Activated CD8-positive, alpha-beta T cell treated with anti-CD3 and anti-CD28 coated beads for 36 hours (primary cell): ENCODE measurements at regions not wholly inside any gene's neighbourhood (a gene's known extent, or its start where the extent isn't known, plus 50 kb on each side); places are given as distances from the start of the nearest gene placed in this dataset.

Experiments used
- ATAC-seq: fragments of 200-7000 bp; cut with Tn5 transposase; one replicate; pipeline ENCODE4 v1.10.0; 2021; ENCODE audit warnings: mild to moderate bottlenecking, moderate library complexity
- CTCF ChIA-PET: fragments of 350-600 bp; sonication (Branson Sonifier 250); formaldehyde crosslinking; loops from one replicate; lab custom pipeline; 2021; ENCODE audit warnings: antibody characterized with exemption; lab: Charles Lee
- POLR2A ChIA-PET: fragments of 350-600 bp; sonication (Branson Sonifier 250); formaldehyde crosslinking; loops from one replicate; lab custom pipeline; 2021; ENCODE audit warnings: antibody characterized with exemption; lab: Charles Lee
- DNase-seq: peaks from one replicate; pipeline ENCODE4 v3.0.0-alpha.2; 2020
- H3K27ac Mint-ChIP-seq: one replicate; pipeline ENCODE4 v1.8.0; 2021; ENCODE audit warnings: mild to moderate bottlenecking, mixed read lengths
- H3K27me3 Mint-ChIP-seq: one replicate; pipeline ENCODE4 v1.8.0; 2021; ENCODE audit warnings: mixed read lengths
- H3K36me3 Mint-ChIP-seq: one replicate; pipeline ENCODE4 v1.8.0; 2021; ENCODE audit warnings: low read depth, mixed read lengths
- H3K4me1 Mint-ChIP-seq: one replicate; pipeline ENCODE4 v1.8.0; 2021; ENCODE audit warnings: low read depth, mixed read lengths
- H3K4me3 Mint-ChIP-seq: one replicate; pipeline ENCODE4 v1.8.0; 2021; ENCODE audit warnings: mild to moderate bottlenecking, moderate library complexity, mixed read lengths
- H3K9me3 Mint-ChIP-seq: one replicate; pipeline ENCODE4 v1.8.0; 2021; ENCODE audit warnings: mixed read lengths
- CTCF ChIP-seq: fragments of 200-600 bp; IDR thresholded peaks from one replicate; pipeline ENCODE4 v1.8.0; 2022; ENCODE audit warnings: antibody characterized with exemption, mild to moderate bottlenecking
- intact Hi-C: fragments of 100-400 bp; cut with micrococcal nuclease; formaldehyde crosslinking; loops from one replicate; pipeline ENCODE4 v1.10.0; 2022

GRCh38 chr4:100970414-100970813 is 376.9 kb downstream of the PPP3CA start:
- POLR2A ChIA-PET = no interaction called here
- Mint-ChIP-seq H3K27ac (no peak overlapping the region), H3K9me3 (no peaks in the 10 kb centered on the region), H3K4me3 (no peak overlapping the region), H3K27me3 (peaks cover 6% of the 10 kb centered on the region), H3K4me1 (no peaks in the 10 kb centered on the region), H3K36me3 (no peaks in the 10 kb centered on the region)
- CTCF ChIA-PET = no interaction called here
- DNase-seq (no peak), ATAC-seq (no peak)
- TF ChIP-seq CTCF = no peak
- intact Hi-C loops = no loop called here

- DNase-seq (no peak), ATAC-seq (no peak)
- Mint-ChIP-seq H3K4me1 (no peaks in the 10 kb centered on the region), H3K9me3 (no peaks in the 10 kb centered on the region), H3K27me3 (peaks cover 6% of the 10 kb centered on the region), H3K36me3 (no peaks in the 10 kb centered on the region), H3K4me3 (no peak overlapping the region), H3K27ac (no peak overlapping the region)
- ChIA-PET CTCF (no interaction called here), POLR2A (no interaction called here)
- intact Hi-C loops = no loop called here
- no peak for TF ChIP-seq CTCF
Measured at GRCh38 chr4:100969925-100970324, 377.4 kb downstream of the PPP3CA start.

- Mint-ChIP-seq H3K27ac (no peak overlapping the region), H3K4me1 (peaks cover under 1% of the 10 kb centered on the region), H3K27me3 (peaks cover 6% of the 10 kb centered on the region), H3K9me3 (no peaks in the 10 kb centered on the region), H3K4me3 (no peak overlapping the region), H3K36me3 (no peaks in the 10 kb centered on the region)
- intact Hi-C loops = no loop called here
- POLR2A ChIA-PET = no interaction called here
- TF ChIP-seq CTCF = no peak
- CTCF ChIA-PET = no interaction called here
- ATAC-seq (no peak), DNase-seq (no peak)
Measured at GRCh38 chr4:100968046-100968445, 379.3 kb downstream of the PPP3CA start.

GRCh38 chr4:100963627-100964026 is 383.7 kb downstream of the PPP3CA start:
- ATAC-seq = no peak
- no peak for DNase-seq
- H3K36me3 Mint-ChIP-seq = no peaks in the 10 kb centered on the region
- H3K27ac Mint-ChIP-seq = no peak overlapping the region
- peaks cover 9% of the 10 kb centered on the region for H3K4me1 Mint-ChIP-seq
- POLR2A ChIA-PET = interaction anchor here (0.6 to 0.9 kb wide), 2 partner anchors 135 to 219 kb away, joined by 3 read pairs; no protein-coding TSS in a partner anchor
- H3K27me3 Mint-ChIP-seq = peaks cover 2% of the 10 kb centered on the region
- TF ChIP-seq CTCF = no peak
- no peak overlapping the region for H3K4me3 Mint-ChIP-seq
- H3K9me3 Mint-ChIP-seq = no peaks in the 10 kb centered on the region
- CTCF ChIA-PET = no interaction called here
- intact Hi-C loops = no loop called here

GRCh38 chr4:100962698-100963097 is 384.6 kb downstream of the PPP3CA start:
- H3K4me1 Mint-ChIP-seq = peaks cover 9% of the 10 kb centered on the region
- CTCF ChIA-PET = no interaction called here
- POLR2A ChIA-PET = interaction anchor here (0.9 kb wide), 1 partner anchor 220 kb away, joined by 3 read pairs; no protein-coding TSS in a partner anchor
- peak; percentile 27 for DNase-seq
- H3K36me3 Mint-ChIP-seq = no peaks in the 10 kb centered on the region
- H3K9me3 Mint-ChIP-seq = no peaks in the 10 kb centered on the region
- no peak overlapping the region for H3K27ac Mint-ChIP-seq
- intact Hi-C loops = no loop called here
- no peak overlapping the region for H3K4me3 Mint-ChIP-seq
- no peak for TF ChIP-seq CTCF
- peak; percentile 77 for ATAC-seq
- H3K27me3 Mint-ChIP-seq = peaks cover 2% of the 10 kb centered on the region
